HCT116 (cell line): ENCODE measurements at regions not wholly inside any gene's neighbourhood (a gene's known extent, or its start where the extent isn't known, plus 50 kb on each side); places are given as distances from the start of the nearest gene placed in this dataset.

ENCODE experiments used
- ATAC-seq: fragments of 200-7000 bp; cut with Tn5 transposase; 2 replicates; pipeline ENCODE4 v1.9.1; 2020; ENCODE audit warnings: mild to moderate bottlenecking, moderate library complexity
- BruUV-seq: library from RNA; stranded (reverse); fragments of 400-500 nt; replicated peaks from 2 replicates; lab custom pipeline; 2021; lab: Mats Ljungman, UMichigan
- CTCF ChIA-PET: fragments of 300-600 bp; sonication (Branson Sonifier 250); formaldehyde crosslinking; loops from one replicate; lab custom pipeline; 2021; ENCODE audit warnings: antibody characterized with exemption; lab: Charles Lee
- POLR2A ChIA-PET: fragments of 300-600, 350-600 bp; sonication (Branson Sonifier 250); formaldehyde crosslinking; loops from one replicate; lab custom pipeline; 2021; ENCODE audit warnings: antibody characterized with exemption; lab: Charles Lee
- RAD21 ChIA-PET, 2 experiments: fragments of 300-600 bp; sonication (Branson Sonifier 250); formaldehyde crosslinking; loops; one replicate each; lab custom pipeline; 2023; ENCODE audit warnings: low total read pairs in 2 of 2; ENCODE audit not compliant: uncharacterized antibody in 2 of 2, unreplicated experiment in 2 of 2, low non-redundant PET in 1 of 2; lab: Charles Lee
- DNase-seq: peaks from one replicate; pipeline ENCODE4 v3.0.0-alpha.2; 2010; ENCODE audit warnings: low read depth, low spot score
- H2AFZ ChIP-seq: fragments of 200-600 bp; shearing (Covaris generic), sonication (generic); 2 replicates; pipeline ENCODE4 v1.6.1; 2017; ENCODE audit warnings: low read depth, mixed run types, mixed read lengths, antibody characterized with exemption, low read length; ENCODE audit not compliant: poor library complexity, severe bottlenecking
- H3K27ac ChIP-seq: 2 replicates; pipeline ENCODE4 v1.5.1; 2012; ENCODE audit warnings: low read depth, low read length
- H3K27me3 ChIP-seq: fragments of 200-600 bp; sonication (generic); 2 replicates; pipeline ENCODE4 v1.6.1; 2016; ENCODE audit warnings: mixed run types, low read length, mixed read lengths; ENCODE audit not compliant: insufficient read depth
- H3K36me3 ChIP-seq, 2 experiments: fragments of 200-500 bp in 1 of 2; fragments of 200-600 bp in 1 of 2; sonication (Bioruptor generic) in 1 of 2; sonication (generic) in 1 of 2; 2 replicates each; pipeline versions ENCODE4 v1.5.1 to v1.6.1; 2014 to 2016; ENCODE audit warnings: low read length in 2 of 2, inconsistent platforms in 1 of 2, mixed read lengths in 1 of 2, mixed run types in 1 of 2; ENCODE audit not compliant: insufficient read depth in 2 of 2, control insufficient read depth in 1 of 2
- H3K4me1 ChIP-seq, 2 experiments: fragments of 200-600 bp in 1 of 2; sonication (generic) in 1 of 2; 2 replicates each; pipeline versions ENCODE4 v1.5.1 to v1.6.1; 2012 to 2017; ENCODE audit warnings: low read length in 2 of 2, inconsistent platforms in 1 of 2, mild to moderate bottlenecking in 1 of 2, mixed read lengths in 1 of 2, mixed run types in 1 of 2, moderate library complexity in 1 of 2; ENCODE audit not compliant: insufficient read depth in 2 of 2, control insufficient read depth in 1 of 2
- H3K4me2 ChIP-seq: fragments of 200-600 bp; sonication (generic); 2 replicates; pipeline ENCODE4 v1.6.1; 2017; ENCODE audit warnings: mixed run types, low read length, mixed read lengths
- H3K4me3 ChIP-seq, 2 experiments: fragments of 200-600 bp in 1 of 2; sonication (generic) in 1 of 2; replicated peaks in 1 of 2; 2 replicates each; pipeline ENCODE4 v1.5.1; 2011 to 2016; ENCODE audit warnings: low read length in 2 of 2, control low read depth in 1 of 2, low read depth in 1 of 2, mild to moderate bottlenecking in 1 of 2, mixed read lengths in 1 of 2, mixed run types in 1 of 2
- H3K79me2 ChIP-seq: fragments of 200-600 bp; sonication (generic); 2 replicates; pipeline ENCODE4 v1.6.1; 2017; ENCODE audit warnings: mild to moderate bottlenecking, mixed run types, low read length, moderate library complexity, mixed read lengths; ENCODE audit not compliant: insufficient read depth
- H3K9ac ChIP-seq: fragments of 200-600 bp; sonication (generic); 2 replicates; pipeline ENCODE4 v1.6.1; 2016; ENCODE audit warnings: low read length, mixed read lengths
- H3K9me2 ChIP-seq: fragments of 200-600 bp; sonication (generic), shearing (Covaris generic); 2 replicates; pipeline ENCODE4 v1.6.1; 2017; ENCODE audit warnings: mixed run types, mild to moderate bottlenecking, moderate library complexity; ENCODE audit not compliant: insufficient read depth
- H3K9me3 ChIP-seq, 2 experiments: fragments of 200-500 bp in 1 of 2; fragments of 200-600 bp in 1 of 2; sonication (Bioruptor generic) in 1 of 2; sonication (generic) in 1 of 2; 2 replicates each; pipeline ENCODE4 v1.6.1; 2014 to 2017; ENCODE audit warnings: low read length in 2 of 2, mixed read lengths in 2 of 2, inconsistent platforms in 1 of 2, low read depth in 1 of 2, mild to moderate bottlenecking in 1 of 2, mixed run types in 1 of 2, moderate library complexity in 1 of 2; ENCODE audit not compliant: control insufficient read depth in 1 of 2, insufficient read depth in 1 of 2
- H4K20me1 ChIP-seq: fragments of 200-600 bp; sonication (generic), shearing (Covaris generic); 2 replicates; pipeline ENCODE4 v1.6.1; 2017; ENCODE audit warnings: mixed run types, mild to moderate bottlenecking, moderate library complexity; ENCODE audit not compliant: insufficient read depth
- ATF3 ChIP-seq: IDR thresholded peaks from 2 replicates; pipeline ENCODE4 v1.6.1; 2012
- CBX3 ChIP-seq: IDR thresholded peaks from 2 replicates; pipeline ENCODE4 v1.6.1; 2012; ENCODE audit warnings: low read depth
- EGR1 ChIP-seq: IDR thresholded peaks from 2 replicates; pipeline ENCODE4 v1.6.1; 2012; ENCODE audit warnings: low read depth
- ELF1 ChIP-seq: IDR thresholded peaks from 2 replicates; pipeline ENCODE4 v1.6.1; 2012; ENCODE audit warnings: low read depth, borderline replicate concordance
- EZH2phosphoT487 ChIP-seq: fragments of 200-600 bp; IDR thresholded peaks from 2 replicates; pipeline ENCODE4 v1.6.1; 2018; ENCODE audit warnings: antibody characterized with exemption, borderline replicate concordance
- JUND ChIP-seq: IDR thresholded peaks from 2 replicates; pipeline ENCODE4 v1.6.1; 2012
- MAX ChIP-seq: IDR thresholded peaks from 2 replicates; pipeline ENCODE4 v1.6.1; 2012
- POLR2AphosphoS5 ChIP-seq: IDR thresholded peaks from 2 replicates; pipeline ENCODE4 v1.6.1; 2011; ENCODE audit warnings: mild to moderate bottlenecking, low read depth, low read length, moderate library complexity
- RAD21 ChIP-seq: IDR thresholded peaks from 2 replicates; pipeline ENCODE4 v1.6.1; 2012; ENCODE audit warnings: low read depth, mild to moderate bottlenecking
- SP1 ChIP-seq: IDR thresholded peaks from 2 replicates; pipeline ENCODE4 v1.6.1; 2012; ENCODE audit warnings: low read depth
- TCF7L2 ChIP-seq: IDR thresholded peaks from 2 replicates; pipeline ENCODE4 v1.7.0; 2011; ENCODE audit warnings: borderline replicate concordance, inconsistent platforms; ENCODE audit not compliant: insufficient read depth, insufficient read length; ENCODE audit errors: extremely low read depth
- intact Hi-C: fragments of 100-400 bp; cut with micrococcal nuclease; formaldehyde crosslinking; loops from 2 replicates; pipeline ENCODE4 v1.10.0; 2022
- TF ChIP-seq, protein P1 (sequence below): IDR thresholded peaks from 2 replicates; pipeline ENCODE4 v1.6.1; 2011; ENCODE audit warnings: mild to moderate bottlenecking, low read length, moderate library complexity; ENCODE audit not compliant: insufficient replicate concordance; ENCODE audit errors: extremely low read depth
- TF ChIP-seq, protein P2 (sequence below): IDR thresholded peaks from 2 replicates; pipeline ENCODE4 v1.6.1; 2012; ENCODE audit warnings: low read depth
- TF ChIP-seq, protein P3 (sequence below), 3 experiments: fragments of 200-600 bp in 1 of 3; sonication (generic) in 1 of 3; IDR thresholded peaks in 2 of 3; conservative IDR thresholded peaks in 1 of 3; 2 replicates each; pipeline ENCODE4 v1.5.1; 2012 to 2017; ENCODE audit warnings: low read depth in 2 of 3, low read length in 2 of 3, antibody characterized with exemption in 1 of 3, borderline replicate concordance in 1 of 3, control low read depth in 1 of 3, mild to moderate bottlenecking in 1 of 3, mixed read lengths in 1 of 3, mixed run types in 1 of 3, moderate library complexity in 1 of 3; ENCODE audit not compliant: insufficient read depth in 1 of 3

DNA sequence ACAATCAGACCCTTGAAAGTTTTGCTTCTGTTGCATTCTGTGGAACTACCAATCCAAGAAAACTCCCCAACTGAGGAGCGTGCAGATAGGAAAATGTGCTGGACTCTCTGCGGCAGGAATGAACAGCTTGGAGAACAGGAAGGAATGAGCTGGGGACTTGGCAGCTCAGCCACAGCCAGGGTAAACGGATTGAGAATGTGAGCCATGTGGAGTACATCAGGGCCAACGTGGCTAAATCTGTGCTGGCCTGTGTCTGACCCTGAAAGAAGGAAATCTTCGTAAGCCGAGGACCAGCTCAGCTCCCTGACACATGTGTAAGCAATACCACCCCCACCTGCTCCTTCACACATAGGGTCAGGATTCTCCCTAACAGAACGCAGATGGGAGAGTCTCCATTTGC, 1023.7 kb downstream of the BCL11A start (continued):
- TF ChIP-seq, protein P1, sequence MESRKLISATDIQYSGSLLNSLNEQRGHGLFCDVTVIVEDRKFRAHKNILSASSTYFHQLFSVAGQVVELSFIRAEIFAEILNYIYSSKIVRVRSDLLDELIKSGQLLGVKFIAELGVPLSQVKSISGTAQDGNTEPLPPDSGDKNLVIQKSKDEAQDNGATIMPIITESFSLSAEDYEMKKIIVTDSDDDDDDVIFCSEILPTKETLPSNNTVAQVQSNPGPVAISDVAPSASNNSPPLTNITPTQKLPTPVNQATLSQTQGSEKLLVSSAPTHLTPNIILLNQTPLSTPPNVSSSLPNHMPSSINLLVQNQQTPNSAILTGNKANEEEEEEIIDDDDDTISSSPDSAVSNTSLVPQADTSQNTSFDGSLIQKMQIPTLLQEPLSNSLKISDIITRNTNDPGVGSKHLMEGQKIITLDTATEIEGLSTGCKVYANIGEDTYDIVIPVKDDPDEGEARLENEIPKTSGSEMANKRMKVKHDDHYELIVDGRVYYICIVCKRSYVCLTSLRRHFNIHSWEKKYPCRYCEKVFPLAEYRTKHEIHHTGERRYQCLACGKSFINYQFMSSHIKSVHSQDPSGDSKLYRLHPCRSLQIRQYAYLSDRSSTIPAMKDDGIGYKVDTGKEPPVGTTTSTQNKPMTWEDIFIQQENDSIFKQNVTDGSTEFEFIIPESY: no peak
- TF ChIP-seq EGR1 (no peak), RAD21 (no peak), MAX (no peak), CBX3 (no peak)

GRCh38 chr2:59528525-59528924, 1024.9 kb downstream of the BCL11A start:
- ChIA-PET RAD21 (no interaction called here), POLR2A (no interaction called here), CTCF (no interaction called here)
- H3K9ac ChIP-seq: no peak overlapping the region
- H3K27me3 ChIP-seq: no peaks in the 10 kb centered on the region
- BruUV-seq: no TSS peak
- no peaks in the 10 kb centered on the region for H3K4me1 ChIP-seq
- no peak overlapping the region for H2AFZ ChIP-seq
- H3K9me2 ChIP-seq: no peaks in the 10 kb centered on the region
- ATAC-seq: no peak
- H3K4me2 ChIP-seq: no peak overlapping the region
- H3K79me2 ChIP-seq: no peaks in the 10 kb centered on the region
- H4K20me1 ChIP-seq: no peaks in the 10 kb centered on the region
- no peak overlapping the region for H3K4me3 ChIP-seq
- intact Hi-C loops: no loop called here
- H3K27ac ChIP-seq: no peak overlapping the region
- no peaks in the 10 kb centered on the region for H3K36me3 ChIP-seq
- H3K9me3 ChIP-seq: peaks cover 0 to 14% of the 10 kb centered on the region in 2 experiments; a peak in 2 of 4 replicates
- no peak for DNase-seq
- TF ChIP-seq ELF1: no peak
- TF ChIP-seq, protein P2, sequence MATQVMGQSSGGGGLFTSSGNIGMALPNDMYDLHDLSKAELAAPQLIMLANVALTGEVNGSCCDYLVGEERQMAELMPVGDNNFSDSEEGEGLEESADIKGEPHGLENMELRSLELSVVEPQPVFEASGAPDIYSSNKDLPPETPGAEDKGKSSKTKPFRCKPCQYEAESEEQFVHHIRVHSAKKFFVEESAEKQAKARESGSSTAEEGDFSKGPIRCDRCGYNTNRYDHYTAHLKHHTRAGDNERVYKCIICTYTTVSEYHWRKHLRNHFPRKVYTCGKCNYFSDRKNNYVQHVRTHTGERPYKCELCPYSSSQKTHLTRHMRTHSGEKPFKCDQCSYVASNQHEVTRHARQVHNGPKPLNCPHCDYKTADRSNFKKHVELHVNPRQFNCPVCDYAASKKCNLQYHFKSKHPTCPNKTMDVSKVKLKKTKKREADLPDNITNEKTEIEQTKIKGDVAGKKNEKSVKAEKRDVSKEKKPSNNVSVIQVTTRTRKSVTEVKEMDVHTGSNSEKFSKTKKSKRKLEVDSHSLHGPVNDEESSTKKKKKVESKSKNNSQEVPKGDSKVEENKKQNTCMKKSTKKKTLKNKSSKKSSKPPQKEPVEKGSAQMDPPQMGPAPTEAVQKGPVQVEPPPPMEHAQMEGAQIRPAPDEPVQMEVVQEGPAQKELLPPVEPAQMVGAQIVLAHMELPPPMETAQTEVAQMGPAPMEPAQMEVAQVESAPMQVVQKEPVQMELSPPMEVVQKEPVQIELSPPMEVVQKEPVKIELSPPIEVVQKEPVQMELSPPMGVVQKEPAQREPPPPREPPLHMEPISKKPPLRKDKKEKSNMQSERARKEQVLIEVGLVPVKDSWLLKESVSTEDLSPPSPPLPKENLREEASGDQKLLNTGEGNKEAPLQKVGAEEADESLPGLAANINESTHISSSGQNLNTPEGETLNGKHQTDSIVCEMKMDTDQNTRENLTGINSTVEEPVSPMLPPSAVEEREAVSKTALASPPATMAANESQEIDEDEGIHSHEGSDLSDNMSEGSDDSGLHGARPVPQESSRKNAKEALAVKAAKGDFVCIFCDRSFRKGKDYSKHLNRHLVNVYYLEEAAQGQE: no peak
- no peak for TF ChIP-seq EGR1
- no peak for TF ChIP-seq JUND
- TF ChIP-seq, protein P3, sequence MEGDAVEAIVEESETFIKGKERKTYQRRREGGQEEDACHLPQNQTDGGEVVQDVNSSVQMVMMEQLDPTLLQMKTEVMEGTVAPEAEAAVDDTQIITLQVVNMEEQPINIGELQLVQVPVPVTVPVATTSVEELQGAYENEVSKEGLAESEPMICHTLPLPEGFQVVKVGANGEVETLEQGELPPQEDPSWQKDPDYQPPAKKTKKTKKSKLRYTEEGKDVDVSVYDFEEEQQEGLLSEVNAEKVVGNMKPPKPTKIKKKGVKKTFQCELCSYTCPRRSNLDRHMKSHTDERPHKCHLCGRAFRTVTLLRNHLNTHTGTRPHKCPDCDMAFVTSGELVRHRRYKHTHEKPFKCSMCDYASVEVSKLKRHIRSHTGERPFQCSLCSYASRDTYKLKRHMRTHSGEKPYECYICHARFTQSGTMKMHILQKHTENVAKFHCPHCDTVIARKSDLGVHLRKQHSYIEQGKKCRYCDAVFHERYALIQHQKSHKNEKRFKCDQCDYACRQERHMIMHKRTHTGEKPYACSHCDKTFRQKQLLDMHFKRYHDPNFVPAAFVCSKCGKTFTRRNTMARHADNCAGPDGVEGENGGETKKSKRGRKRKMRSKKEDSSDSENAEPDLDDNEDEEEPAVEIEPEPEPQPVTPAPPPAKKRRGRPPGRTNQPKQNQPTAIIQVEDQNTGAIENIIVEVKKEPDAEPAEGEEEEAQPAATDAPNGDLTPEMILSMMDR (IDR thresholded peaks at IDR 0.05 in 2 of 3, conservative IDR thresholded peaks at IDR 0.05 in 1 of 3; ENCODE audit: borderline replicate concordance in 1 of 3, insufficient read depth in 1 of 3, low read depth in 2 of 3, low read length in 2 of 3): no peak
- no peak for TF ChIP-seq POLR2AphosphoS5
- no peak for TF ChIP-seq ATF3
- TF ChIP-seq, protein P1: no peak
- TF ChIP-seq CBX3: no peak
- TF ChIP-seq RAD21: no peak
- TF ChIP-seq SP1: no peak
- TF ChIP-seq TCF7L2: no peak
- no peak for TF ChIP-seq EZH2phosphoT487
